Hematopoietic multipotent progenitor cell treated with erythropoietin and hydrocortisone succinate and interleukin-3 and kit ligand, for 6 days (in vitro differentiated cells): ENCODE measurements at regions not wholly inside any gene's neighbourhood (a gene's known extent, or its start where the extent isn't known, plus 50 kb on each side); places are given as distances from the start of the nearest gene placed in this dataset.

Experiments used
- DNase-seq: peaks from one replicate; pipeline ENCODE4 v3.0.0-alpha.2; 2015

DNA sequence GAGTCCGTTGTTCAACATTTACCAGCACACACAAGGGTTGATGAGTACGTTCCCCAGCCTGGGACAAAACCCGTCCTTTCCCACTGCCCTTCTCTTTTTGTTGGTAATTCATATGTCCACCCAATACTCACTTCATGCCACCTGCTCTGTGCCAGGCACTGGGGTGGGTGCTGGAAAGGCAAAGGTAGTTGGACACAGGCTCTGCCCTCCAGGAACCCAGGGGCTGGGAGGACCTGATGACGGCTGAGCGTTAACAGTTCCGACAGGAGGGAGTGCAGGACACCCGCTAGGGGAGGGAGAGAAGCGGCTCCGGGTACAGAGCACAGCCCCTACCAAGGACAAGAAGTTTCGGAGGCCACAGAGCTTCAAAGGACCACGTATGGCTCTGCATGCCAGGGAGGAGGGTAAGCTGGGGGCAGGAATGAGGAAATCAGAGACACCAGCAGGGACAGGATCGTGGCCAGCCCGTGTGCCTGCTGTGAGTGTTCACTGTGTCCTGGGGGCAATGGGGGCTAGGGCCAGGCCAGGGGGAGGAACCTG lies 134.1 kb upstream of the GPC1 start:
- DNase-seq, result no peak

DNA sequence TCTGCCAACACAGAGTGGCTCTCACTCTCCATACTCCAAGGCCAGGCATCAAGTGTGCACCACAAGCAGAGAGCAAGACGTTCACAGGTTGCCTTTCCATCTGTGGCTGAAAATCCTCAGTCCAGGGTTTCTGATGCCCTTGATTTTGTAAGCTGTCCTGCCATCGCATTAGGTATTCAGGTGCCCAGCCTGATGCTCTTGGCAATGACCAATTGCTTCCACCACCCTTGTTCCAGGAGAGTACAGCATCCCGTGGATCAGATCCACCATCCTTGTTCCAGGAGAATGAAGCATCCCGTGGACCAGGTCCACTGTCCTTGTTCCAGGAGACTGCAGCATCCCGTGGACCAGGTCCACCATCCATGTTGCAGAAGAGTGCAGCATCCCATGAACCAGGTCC lies 133.4 kb upstream of the GPC1 start:
- DNase-seq, result no peak

DNA sequence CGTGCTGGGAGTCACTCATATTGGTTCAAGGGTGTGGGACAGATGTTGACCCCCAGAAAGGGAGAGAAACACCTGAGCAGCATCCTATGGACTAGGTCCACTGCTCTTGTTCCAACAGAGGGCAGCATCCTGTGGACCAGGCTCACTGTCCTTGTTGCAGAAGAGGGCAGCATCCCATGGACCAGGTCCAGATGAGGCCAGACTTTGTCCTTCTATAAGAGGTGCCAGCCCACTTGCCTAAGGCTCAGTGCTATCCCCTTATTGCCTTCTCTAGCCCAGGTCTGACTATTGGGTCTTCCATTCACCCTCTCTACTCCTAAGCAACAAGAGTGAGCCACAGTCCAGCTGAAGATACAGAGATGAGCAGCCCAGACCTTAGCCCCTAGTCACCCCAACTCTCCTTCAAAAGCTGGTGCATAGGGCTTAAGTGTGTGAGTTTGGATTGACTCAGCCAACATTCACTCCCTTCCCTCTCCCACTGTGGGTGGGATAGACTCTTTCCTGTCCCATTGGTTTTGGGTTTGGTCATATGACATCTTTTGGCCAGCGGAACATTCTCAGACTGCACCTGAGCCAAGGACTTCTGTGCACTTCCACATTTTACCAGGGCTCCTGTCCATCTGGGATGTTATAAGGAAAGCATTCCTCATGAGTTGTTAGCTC lies 132.4 kb upstream of the GPC1 start:
- DNase-seq, result no peak

DNA sequence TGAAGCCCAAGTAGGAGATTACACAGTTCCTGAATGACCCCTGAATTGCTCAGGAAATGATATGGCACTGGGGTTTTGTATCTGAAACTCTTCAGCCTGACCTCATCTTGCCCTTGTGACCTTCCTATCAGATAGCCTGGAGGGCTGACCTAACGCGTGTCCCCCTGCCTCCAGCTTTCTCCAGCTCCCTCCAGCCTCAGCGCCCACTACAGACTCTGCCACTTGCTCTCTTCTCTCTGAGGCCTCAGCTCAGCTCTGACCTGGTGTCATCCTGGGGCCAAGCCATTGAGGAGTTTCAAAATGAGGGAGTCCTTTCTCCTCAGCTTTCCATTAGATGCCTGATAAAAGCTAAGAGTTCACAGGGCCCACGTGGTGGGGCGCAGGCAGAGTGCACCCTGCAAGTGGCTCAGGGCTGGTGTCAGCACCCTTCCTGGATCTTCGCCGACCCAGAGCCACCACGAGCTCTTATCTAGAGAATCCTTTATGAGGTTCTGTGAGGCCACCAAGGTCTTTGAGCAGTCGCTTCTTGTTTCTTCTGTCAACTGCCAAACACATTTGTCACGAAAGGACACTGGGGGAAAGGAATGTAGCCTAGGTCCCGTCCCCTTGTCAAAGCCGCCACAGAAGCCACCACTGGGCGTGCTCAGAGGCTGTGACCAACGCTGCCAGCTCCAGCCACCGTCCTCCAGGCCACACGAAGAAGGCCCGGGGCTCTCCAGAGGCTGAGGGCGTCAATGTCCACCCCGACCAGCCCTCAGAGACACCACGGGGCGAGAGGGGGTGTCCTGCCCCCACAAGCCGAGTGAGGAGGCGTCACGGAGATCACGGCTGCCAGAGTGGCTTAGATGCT lies 131.3 kb upstream of the GPC1 start:
- no peak for DNase-seq

DNA sequence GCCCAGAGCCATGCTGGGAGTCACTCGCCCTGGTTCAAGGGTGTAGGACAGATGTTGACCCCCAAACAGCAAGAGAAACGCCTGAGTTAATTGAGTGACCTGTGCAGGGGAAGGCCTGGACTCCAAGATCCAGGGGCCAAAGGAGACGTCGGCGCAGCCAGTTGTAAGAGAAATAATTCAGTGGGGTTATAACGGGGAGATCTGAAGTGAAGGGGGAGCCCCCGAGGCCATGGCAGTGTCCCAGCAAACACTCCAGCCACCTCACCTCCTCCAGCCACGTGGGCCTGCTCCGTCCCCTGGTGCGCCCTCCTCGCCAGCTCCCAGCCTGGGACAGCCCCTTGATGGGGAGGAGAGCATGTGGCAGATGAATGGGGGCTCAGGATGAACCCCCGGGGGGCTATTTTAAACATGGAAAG lies 130.7 kb upstream of the GPC1 start:
- DNase-seq, result no peak

DNA sequence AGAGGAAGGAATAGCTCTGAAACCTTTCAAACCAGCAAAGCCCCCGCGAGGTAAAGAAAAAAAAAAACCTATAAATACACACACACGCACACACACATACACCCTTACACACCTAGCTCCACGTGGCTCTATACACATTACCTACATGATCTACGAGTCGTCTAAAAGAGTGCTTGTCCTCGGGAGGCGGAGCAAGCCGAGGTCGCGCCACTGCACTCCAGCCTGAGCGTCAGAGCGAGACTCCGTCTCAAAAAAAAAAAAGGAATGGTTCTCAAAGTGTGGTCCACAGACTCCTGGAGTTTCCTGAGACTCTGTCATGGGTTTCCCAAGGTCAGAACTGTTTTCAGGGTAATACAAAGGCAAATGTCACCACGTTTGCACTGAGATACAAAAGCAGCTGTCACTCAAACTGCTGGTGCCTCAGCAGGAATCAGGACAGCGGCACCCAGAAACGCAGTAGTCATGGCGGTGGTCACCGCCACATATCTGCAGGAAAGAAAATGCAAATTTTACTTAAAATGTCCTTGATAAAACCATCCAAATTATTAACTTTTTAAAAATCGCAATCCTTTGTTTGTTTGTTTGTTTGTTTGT lies 130.0 kb upstream of the GPC1 start:
- DNase-seq, result no peak

DNA sequence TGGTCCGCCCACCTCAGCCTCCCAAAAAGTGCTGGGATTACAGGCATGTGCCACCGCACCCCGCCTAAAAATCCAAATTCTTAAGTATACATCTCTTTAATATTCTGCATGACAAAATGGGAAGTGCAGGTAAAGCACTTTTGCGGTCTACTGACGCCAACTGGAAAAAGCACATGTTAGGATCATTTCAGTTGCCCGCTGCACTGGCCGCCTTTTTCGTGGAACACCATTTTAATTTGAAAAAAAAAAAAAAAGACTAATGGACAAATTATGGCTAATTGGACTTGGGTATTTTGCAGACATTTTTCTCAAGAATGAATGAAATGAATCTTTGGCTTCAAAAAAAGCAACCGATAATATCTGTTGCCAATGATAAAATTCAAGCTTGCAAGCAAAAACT lies 129.3 kb upstream of the GPC1 start:
- DNase-seq, result no peak

DNA sequence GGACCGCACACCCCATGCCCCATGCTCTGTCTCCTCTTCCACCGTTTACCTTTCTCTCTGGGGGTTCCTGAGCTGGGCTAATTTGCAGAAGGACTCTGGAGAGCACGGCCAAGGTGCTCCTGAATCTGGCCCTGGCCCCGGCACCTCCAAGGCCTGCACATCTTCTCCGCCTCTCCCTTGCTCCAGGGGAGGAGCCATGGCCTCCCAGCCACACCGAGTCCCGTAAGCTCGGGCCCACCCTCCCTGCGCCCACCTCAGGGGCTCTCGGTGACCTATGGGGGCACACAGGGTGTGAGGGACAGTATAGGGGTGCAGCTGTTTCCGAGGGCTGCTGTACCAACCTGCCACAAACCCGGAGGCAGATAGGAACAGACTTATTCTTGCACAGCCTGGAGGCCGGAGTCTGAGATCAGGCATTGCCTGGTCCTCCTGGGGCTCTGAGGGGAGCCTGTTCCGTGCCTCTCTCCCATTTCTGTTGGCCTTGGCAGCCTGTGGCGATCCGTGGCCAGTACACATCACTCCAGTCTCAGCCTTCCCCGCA lies 127.3 kb upstream of the GPC1 start:
- DNase-seq, result no peak

DNA sequence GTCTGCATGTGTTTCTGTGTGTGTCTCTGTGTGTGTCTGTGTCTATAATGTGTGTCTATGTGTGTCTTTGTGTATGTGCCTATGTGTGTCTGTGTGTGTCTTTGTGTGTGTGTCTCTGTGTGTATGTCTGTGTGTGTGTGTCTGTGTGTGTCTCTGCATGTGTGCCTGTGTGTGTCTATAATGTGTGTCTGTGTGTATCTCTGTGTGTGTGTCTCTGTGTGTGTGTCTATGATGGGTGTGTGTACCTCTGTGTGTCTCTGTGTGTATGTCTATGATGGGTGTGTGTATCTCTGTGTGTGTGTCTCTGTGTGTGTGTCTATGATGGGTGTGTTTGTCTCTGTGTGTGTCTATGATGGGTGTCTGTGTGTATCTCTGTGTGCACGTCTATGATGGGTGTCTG lies 126.2 kb upstream of the GPC1 start:
- no peak for DNase-seq

DNA sequence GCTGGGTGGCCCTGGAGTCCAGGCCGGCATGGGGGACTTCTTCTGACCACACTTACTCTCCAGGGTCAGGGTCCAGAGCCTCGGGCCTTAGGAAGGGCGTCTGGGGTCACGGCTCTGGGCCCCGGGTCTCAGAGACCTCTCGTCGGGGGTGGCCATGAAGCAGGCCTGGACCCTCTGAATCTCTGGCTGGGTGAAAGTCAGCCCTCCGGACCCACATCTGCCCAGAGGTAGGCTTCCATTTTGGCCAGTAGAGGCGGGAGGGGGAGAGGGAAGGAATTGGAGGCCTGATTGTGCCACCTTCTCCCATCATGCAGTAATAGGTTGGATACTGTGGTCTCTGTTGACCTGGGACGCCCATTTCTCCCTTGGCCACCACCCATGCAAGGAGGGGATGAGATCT lies 125.3 kb upstream of the GPC1 start:
- DNase-seq, result no peak

DNA sequence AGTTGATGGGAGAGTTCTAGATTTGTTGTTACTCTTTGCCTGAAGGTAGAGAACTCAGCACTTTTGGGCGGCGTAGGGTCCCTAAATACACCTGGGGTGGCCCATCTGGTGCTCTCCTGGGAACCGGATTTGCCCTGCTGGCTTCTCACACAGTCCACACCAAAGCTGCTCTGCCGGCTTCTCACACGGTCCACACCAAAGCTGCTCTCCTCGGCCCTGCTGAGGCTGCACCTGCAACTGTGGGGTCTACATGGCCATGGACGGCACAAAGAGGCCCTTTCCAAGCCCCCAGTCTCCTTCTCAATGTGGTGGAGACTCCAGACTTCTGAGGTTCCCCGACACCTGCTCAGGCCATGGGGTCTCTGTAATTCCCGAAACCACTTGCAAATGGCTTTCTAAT lies 124.8 kb upstream of the GPC1 start:
- no peak for DNase-seq

DNA sequence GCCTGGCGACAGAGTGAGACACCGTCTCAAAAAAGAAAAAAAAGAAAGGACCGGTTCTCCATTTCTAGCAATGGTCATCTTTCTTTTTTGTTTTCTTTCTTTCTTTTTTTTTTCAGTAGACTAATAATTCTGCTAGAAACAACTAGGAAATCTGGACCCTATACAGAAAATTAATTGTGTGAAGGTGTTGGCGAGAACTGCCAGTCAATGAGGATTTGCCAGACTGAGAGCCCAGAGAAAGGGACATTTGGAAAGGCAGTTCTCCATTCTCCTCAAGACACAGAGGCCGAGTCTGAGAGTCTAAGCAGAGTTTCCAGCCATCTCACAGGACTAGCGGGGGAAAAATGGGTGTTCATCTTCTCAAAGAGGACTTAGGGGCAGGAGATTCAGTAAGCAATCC lies 123.6 kb upstream of the GPC1 start:
- DNase-seq, result no peak

DNA sequence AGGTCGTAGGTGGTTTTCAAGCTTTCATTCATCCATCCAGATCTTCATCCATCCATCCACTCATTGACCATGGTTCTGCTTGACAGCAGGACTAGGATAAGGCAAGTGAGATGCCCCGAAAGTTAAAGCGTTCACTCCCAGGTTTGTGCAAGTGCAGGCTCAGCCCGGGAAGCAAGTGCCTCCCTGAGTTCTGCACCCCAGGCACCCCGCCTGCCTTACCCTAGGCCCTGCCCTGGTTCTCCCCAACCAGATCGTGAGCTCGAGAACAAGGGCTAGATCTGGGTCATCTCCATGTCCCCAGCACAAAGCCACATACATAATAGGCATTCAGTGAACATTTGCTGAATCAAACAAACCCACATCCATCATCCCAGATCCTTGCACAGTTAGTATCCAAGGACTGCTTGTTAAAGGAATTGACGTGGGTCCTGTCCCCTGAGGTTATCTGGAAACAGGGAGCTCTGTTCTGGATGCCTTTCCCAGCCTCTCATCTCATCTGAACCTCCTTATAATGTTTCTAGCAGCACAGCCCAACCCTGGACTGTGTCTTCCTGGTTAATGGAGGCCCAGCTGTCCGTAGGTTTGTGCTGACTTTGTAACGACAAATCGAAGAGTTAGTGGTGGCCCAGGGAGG lies 116.1 kb upstream of the GPC1 start:
- no peak for DNase-seq

DNA sequence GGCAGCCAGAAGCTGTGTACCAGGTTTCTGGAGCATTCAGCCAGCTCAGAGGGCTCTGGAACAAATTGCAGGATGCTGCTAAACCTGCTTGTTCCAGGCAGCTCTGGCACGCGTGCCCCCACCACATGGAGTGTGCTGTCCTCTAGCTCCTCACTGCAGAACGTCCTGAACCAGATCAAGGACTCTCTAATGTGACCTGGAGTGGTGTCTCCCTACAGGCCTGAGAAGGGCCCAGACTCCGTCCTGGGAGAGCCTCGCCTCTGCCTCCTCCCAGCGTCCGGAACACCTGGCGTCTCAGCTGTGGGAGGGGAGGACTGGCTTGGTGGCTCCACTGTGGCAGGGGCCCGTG lies 115.6 kb upstream of the GPC1 start:
- DNase-seq, result no peak

DNA sequence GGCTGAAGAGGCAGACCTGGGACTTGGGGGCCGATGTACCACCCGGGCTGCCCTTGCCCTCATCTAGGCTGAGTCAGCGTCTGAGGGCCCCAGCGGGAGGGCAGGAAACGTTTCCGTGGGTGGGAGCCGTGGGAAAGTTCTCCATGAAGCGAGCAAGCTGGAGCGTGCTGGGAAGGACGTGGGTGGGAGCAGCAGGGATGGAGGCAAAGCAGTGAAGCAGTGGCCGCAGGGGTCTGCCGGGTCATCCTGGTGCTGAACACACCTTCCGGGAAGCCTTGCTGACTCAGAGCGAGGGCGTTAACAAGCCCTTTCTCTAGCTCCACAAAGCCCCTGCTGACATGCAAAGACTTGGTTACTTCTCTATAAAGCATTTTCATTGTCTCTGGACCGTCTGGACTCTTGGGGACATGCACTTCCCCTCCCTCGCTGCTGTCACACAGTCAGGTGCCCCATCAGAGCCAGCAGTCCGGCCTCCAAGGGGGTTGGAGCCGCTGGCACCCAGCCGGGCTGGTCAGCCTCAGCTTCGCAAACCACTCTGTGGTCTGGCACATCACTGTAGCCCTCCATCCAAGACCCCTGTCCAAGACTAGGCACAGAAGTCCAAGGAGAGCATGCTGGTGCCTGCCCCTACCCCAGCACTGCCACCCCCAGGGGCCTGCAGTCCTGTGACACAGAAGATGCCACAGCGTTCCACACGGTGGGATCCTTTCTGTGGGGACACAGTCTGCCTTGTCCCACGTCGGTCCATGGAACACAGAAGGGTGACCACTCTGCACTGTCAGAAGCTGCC lies 115.1 kb upstream of the GPC1 start:
- no peak for DNase-seq

DNA sequence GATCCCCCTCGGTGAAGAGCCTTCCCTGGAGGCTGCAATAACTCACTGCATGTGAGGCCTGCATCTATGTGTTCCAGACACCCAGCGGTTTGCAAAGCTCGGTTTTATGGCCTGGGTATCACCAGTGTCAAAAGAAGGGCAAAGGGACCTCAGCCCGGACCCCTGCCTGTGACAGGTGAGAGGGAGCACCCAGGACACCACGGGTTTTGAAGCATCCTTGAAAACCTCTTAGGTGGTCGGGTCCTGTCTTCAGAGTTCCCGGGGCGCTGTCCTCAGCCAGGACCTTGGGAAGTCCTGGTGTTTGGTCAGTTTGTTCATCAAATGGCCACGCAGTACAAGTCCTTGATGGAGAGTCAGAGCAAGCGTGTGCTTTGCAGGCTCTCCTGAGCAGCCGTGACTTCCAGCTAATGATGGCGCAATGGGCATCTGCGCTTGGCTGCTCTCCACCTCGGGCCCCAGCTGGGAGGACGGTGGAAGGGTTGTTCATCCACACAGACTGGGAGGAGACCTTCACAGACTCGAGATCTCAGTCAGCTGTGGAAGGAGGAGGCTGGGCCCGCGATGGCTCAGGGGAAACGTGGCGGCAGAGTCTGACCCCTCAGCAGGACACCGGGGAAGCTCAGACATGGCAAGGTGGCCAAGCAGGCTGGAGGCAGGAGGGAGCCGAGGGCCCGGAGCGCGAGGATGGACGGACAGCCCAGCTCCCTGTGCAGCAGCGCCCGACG lies 113.1 kb upstream of the GPC1 start:
- DNase-seq, result no peak

DNA sequence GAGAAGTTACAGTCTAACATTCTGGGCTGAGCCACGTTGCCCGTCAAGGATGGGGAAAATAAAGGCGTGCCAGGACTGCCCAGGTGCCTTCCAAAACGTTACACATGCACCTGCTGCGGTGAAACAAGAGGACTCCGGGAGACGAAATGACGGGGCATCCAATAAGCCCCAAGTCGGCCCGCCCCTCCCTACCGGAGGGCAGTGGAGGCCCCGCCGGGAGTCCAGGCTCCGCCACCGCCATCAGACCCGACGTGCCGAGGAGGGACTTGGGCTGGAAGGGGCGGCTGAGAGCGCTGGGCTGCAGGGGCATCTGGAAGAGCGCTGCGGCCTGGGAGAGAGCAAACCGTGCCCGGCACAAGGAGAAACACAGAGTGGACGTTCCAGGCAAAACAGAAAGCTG lies 112.5 kb upstream of the GPC1 start:
- no peak for DNase-seq

DNA sequence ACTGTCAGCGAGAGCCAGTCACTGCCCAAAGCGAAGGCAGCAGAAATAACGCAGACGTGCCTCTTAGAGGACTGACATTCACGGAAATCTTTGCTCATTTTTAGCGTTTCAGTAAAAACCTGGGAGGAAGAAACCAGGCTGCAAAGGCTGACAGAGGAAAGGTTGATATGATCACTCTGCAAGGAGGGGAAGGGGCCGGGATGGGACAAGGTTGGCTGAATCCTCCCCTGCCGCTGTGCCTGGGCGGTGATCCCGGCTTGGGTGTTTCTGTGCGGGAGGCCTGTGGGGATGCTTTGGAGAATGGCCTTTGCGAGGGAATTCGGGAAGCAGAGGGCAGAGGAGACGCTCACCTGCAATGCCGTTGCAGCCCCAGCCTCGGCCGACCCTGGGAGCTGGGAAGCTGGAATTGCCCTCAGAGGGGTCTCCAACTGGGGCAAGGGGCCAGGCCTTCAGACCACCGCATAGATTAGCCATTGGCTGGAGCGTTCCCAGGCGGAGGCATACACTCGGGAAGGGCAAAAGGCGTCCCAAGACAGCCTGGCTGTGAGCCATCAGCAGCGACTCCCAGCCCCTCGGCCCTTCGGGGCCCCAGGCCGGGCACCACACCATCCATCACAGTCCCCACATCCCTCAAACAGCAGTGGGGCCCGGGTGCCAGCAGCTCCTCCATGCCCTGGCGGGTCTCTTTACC lies 111.7 kb upstream of the GPC1 start:
- DNase-seq, result no peak

DNA sequence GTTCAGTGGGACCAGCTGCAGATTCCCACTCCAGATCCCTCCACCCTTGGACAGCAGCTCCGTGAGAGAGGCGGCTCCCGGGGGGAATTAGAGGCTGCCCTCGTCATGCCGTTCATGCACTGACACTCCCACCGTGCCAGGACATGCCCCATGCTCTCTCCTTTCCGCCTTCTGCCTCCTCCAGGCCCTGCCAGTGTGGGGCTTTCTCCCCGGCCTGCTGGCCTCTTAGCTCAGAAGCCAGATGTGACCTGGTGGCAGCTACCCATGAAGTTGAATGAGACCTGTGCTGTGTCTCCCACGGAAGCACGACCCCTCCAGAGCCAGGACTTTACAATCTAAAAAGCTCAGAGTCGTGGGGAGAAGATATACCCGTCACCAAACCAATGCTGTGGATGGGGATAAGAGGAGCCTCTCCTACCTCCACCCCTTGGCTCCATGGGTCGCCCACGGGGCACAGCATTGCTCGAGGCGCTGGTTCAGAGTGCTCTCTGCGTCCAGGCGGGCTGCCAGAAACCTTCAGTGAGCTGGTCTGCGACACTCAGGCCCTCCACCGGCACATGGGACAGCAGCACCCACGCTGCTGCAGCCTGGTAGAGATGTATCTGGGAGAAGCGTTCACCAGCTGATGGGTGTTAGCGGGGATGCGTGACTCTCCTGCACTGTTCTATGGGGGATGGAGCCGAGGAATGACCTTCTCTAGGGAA lies 111.0 kb upstream of the GPC1 start:
- no peak for DNase-seq
